Fibroblast of skin of right quadriceps (primary cell): ENCODE measurements at regions not wholly inside any gene's neighbourhood (a gene's known extent, or its start where the extent isn't known, plus 50 kb on each side); places are given as distances from the start of the nearest gene placed in this dataset.
A peak's percentile ranks its signal among the peaks of the same experiment; 100 is the strongest.
"Not testable (repeated sequence)": the region's sequence is repeated elsewhere in the genome, so short reads cannot be mapped to it uniquely, and the experiment has no call there.

Experiments used
- DNase-seq: peaks from one replicate; pipeline ENCODE4 v3.0.0-alpha.2; 2013

GRCh38 chr10:83522456-83522855 is 616.9 kb upstream of the GHITM start:
- DNase-seq, result no peak

GRCh38 chr10:83522881-83523386 is 616.4 kb upstream of the GHITM start:
- DNase-seq, result peak; percentile 89

GRCh38 chr10:83527934-83528333 is 611.4 kb upstream of the GHITM start:
- no peak for DNase-seq

GRCh38 chr10:83533290-83533689 is 606.0 kb upstream of the GHITM start:
- no peak for DNase-seq

GRCh38 chr10:83536426-83536825 is 602.9 kb upstream of the GHITM start:
- DNase-seq, result peak; percentile 70

GRCh38 chr10:83538047-83538446 is 601.3 kb upstream of the GHITM start:
- no peak for DNase-seq

- DNase-seq, result peak; percentile 76
These were observed 599.6 kb upstream of the GHITM start for GRCh38 chr10:83539528-83540308.

GRCh38 chr10:83541046-83541445 is 598.3 kb upstream of the GHITM start:
- DNase-seq, result no peak

GRCh38 chr10:83542774-83543411 is 596.4 kb upstream of the GHITM start:
- DNase-seq, result no peak

GRCh38 chr10:83543691-83544462 is 595.4 kb upstream of the GHITM start:
- no peak for DNase-seq

GRCh38 chr10:83545901-83546391 is 593.4 kb upstream of the GHITM start:
- DNase-seq, result no peak

GRCh38 chr10:83551190-83551589 is 588.1 kb upstream of the GHITM start:
- not testable (repeated sequence) for DNase-seq

GRCh38 chr10:83553366-83553765 is 585.9 kb upstream of the GHITM start:
- DNase-seq, result no peak

GRCh38 chr10:83555264-83555663 is 584.0 kb upstream of the GHITM start:
- no peak for DNase-seq

GRCh38 chr10:83562381-83562780 is 576.9 kb upstream of the GHITM start:
- no peak for DNase-seq

GRCh38 chr10:83564889-83565588 is 574.3 kb upstream of the GHITM start:
- DNase-seq, result no peak

- DNase-seq, result no peak
These were observed 567.3 kb upstream of the GHITM start for GRCh38 chr10:83572036-83572435.

GRCh38 chr10:83574770-83575169 is 564.5 kb upstream of the GHITM start:
- no peak for DNase-seq

- no peak for DNase-seq
These were observed 561.9 kb upstream of the GHITM start for GRCh38 chr10:83577421-83577820.

- DNase-seq, result no peak
These were observed 558.8 kb upstream of the GHITM start for GRCh38 chr10:83580373-83581012.

GRCh38 chr10:83582407-83583095 is 556.8 kb upstream of the GHITM start:
- DNase-seq, result no peak

GRCh38 chr10:83585686-83586085 is 553.6 kb upstream of the GHITM start:
- no peak for DNase-seq
